CD4-positive, alpha-beta T cell treated with Interleukin-17A for 1 hour (primary cell): ENCODE measurements at regions not wholly inside any gene's neighbourhood (a gene's known extent, or its start where the extent isn't known, plus 50 kb on each side); places are given as distances from the start of the nearest gene placed in this dataset.
"Not testable (repeated sequence)": the region's sequence is repeated elsewhere in the genome, so short reads cannot be mapped to it uniquely, and the experiment has no call there.

Source experiments
- DNase-seq: peaks from one replicate; pipeline ENCODE4 v3.0.0-alpha.2; 2020

- DNase-seq, result no peak
These were observed 84.0 kb downstream of the FMO4 start for GRCh38 chr1:171397851-171398469.

DNA sequence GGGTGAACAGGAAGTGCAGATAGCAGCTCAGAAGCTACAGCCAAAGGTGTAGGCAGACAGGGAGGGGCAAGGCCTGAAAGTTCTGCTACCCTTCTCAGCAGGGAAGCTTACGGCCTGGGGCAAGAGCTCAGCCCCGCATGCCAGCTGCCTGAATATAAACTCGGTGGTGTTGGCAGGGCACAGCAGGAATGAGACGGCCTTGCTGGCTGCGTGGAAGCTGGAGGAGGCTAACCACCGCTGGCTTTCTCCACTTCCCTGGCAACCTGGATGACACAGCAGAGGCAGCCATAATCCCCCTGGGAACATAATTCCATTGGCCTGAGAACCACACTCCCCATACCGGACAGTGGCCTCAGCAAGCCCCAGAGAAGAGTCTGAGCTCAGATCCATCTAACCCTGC, 81.9 kb upstream of the PRRC2C start:
- DNase-seq, result no peak

DNA sequence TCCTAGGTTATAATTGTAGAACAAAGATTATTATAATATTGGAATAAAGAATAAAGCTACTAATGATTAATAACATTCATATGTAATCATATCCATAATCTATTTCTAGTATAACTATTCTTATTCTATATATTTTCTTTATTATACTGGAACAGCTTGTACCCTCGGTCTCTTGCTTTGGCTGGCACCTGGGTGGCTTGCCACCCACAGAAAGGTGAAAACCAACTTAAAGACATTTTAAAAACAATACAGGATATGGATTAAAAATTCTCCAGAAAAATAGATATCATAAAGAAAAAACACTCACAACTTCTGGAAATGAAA, 80.0 kb upstream of the PRRC2C start:
- no peak for DNase-seq

DNA sequence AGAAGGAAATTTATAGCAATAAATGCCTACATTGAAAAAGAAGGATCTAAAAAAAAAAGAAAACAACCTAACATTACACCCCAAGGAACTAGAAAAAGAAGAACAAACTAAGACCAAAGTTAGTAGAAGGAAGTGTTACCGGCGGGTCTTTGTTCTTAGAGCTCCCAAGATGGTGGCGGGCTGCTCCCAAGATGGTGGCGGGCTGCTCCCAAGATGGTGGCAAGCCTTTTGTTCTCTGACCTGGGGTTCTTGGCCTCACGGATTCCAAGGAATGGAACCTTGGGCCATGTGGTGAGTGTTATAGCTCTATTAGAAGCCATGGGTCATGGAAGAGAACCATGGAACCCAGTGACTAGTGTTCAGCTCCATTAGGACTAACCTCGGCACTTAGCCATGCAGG, 71.8 kb upstream of the PRRC2C start:
- DNase-seq, result not testable (repeated sequence)

GRCh38 chr1:171418546-171418945, 66.8 kb upstream of the PRRC2C start:
- DNase-seq, result no peak

DNA sequence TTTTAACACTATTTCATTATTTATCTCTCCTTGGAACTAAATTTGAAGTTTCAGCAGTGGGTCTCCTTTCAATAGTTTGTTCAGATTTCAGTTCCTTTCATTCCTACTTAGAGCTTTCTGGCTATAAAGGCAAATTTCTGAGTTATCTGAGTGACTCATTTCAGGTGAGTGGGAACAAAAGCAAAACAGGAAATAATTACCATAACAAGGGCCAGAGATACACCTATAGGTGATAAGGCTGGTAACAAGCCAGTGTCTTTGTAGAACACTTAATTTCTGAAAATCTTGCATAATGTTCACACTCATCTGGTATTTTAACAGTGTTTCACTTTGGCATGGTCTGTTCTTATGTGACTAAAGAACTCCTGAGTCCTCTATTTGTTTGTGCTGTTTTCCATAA, 64.5 kb upstream of the PRRC2C start:
- peak; percentile 37 for DNase-seq

- no peak for DNase-seq
These were observed 63.8 kb upstream of the PRRC2C start for GRCh38 chr1:171421413-171422020.

DNA sequence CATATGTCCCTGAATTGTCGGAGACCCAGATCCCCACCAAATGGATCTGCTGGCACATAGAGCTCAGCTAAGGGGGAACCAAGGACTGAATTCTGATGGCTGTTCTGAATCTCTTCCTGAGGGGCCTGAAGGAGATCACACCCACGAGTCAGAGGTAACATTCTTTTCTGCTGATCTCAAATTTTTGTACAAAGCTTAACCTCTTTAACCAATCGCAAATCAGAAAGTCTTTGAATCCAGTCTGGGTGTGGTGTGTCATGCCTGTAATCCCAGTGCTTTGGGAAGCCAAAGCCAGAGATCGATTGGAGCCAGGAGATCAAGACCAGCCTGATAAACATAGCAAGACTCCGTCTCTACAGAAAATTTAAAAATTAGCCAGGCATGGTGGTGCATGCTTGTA, 62.8 kb upstream of the PRRC2C start:
- DNase-seq, result no peak

GRCh38 chr1:171424494-171424893, 60.8 kb upstream of the PRRC2C start:
- DNase-seq, result no peak

DNA sequence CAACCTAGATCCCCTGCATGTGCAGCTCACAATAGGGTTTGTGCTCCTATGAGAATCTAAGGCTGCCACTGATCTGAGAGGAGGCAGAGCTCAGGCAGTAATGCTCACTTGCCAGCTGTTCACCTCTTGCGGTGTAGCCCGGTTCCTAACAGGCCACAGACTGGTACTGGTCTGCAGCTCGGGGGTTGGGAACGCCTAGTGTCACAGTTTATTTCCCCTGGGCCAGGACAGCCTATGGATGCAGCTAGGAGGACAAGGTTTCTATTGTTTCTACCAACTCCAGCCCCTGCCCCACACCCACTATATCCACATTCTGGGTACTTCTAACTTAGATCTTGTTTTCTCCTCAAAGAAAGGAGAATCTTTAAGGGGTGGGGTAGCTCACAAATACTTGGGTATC, 58.7 kb upstream of the PRRC2C start:
- no peak for DNase-seq

DNA sequence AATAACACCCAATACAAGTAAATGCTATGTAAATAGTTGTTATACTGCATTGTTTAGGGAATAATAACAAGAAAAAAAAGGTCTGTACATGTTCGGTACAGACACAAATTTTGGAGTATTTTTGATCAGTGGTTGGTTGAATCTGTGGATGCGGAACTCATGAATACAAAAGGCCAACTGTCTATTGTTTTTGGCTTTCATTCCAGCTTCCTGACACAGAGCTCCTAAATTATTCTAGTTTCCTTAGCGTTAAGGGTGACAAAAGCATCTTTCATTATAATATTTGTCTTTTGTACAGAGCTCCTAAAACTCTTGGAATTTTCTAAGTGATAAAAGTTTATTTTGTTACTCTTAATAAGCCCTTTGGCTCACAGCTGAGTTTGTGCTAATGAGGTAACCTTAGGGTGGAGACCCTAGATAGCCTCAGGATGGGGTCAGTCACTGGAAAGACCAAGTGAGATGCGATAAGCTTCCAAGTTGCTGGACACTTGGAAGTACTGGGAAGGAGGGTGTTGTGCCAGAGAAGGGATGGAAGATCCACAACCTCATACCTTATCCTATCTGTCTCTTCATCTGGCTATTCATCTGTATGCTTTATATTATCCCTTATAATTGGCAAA, 57.4 kb upstream of the PRRC2C start:
- DNase-seq, result no peak

- DNase-seq, result no peak
These were observed 56.2 kb upstream of the PRRC2C start for GRCh38 chr1:171429137-171429536.

GRCh38 chr1:171431994-171432393, 53.3 kb upstream of the PRRC2C start:
- DNase-seq, result no peak

- DNase-seq, result no peak
These were observed 52.9 kb upstream of the PRRC2C start for GRCh38 chr1:171432473-171432872.

GRCh38 chr1:171433451-171433850, 51.9 kb upstream of the PRRC2C start:
- no peak for DNase-seq

GRCh38 chr1:171434717-171435346, 50.5 kb upstream of the PRRC2C start:
- DNase-seq, result peak; percentile 14
